ENCODE measurements at regions not wholly inside any gene's neighbourhood (a gene's known extent, or its start where the extent isn't known, plus 50 kb on each side); places are given as distances from the start of the nearest gene placed in this dataset.

DNA sequence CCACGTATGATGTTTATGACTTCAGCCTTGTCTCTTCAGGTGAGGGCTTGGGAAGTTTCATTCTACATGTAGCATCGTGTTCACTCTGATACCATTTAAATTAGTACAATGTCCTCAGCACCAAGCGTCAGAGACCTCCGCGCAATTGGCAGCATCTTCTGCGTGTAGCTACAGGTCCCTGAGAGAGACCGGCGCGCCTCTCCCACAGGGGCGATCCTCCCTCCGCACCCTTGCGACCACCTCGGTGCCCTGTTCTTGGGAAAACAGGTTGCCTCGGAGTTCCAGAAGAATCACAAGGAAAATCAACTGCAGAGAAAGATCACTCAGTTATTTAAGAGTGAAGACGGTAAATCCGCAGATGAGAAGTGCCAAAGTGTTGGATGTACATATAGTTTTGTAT, 206.2 kb downstream of the GATA3 start:
- TF ChIP-seq, protein P1, sequence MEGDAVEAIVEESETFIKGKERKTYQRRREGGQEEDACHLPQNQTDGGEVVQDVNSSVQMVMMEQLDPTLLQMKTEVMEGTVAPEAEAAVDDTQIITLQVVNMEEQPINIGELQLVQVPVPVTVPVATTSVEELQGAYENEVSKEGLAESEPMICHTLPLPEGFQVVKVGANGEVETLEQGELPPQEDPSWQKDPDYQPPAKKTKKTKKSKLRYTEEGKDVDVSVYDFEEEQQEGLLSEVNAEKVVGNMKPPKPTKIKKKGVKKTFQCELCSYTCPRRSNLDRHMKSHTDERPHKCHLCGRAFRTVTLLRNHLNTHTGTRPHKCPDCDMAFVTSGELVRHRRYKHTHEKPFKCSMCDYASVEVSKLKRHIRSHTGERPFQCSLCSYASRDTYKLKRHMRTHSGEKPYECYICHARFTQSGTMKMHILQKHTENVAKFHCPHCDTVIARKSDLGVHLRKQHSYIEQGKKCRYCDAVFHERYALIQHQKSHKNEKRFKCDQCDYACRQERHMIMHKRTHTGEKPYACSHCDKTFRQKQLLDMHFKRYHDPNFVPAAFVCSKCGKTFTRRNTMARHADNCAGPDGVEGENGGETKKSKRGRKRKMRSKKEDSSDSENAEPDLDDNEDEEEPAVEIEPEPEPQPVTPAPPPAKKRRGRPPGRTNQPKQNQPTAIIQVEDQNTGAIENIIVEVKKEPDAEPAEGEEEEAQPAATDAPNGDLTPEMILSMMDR (IDR thresholded peaks at IDR 0.05; ENCODE audit: insufficient read depth, low read depth, low read length): no peak
- TF ChIP-seq EZH2 (IDR thresholded peaks at IDR 0.05; ENCODE audit: insufficient read depth, low read length): no peak
